ENCODE measurements at regions not wholly inside any gene's neighbourhood (a gene's known extent, or its start where the extent isn't known, plus 50 kb on each side); places are given as distances from the start of the nearest gene placed in this dataset.

- no peaks in the 10 kb centered on the region for H3K36me3 ChIP-seq (ENCODE audit: control insufficient read depth, insufficient read depth, low read length)
- H3K9me3 ChIP-seq (ENCODE audit: control insufficient read depth, low read length) = no peaks in the 10 kb centered on the region
- H3K4me3 ChIP-seq (ENCODE audit: low read length) = no peak overlapping the region
- H3K27me3 ChIP-seq (ENCODE audit: control insufficient read depth, insufficient read depth, low read length) = no peaks in the 10 kb centered on the region
- no peak overlapping the region for H3K9ac ChIP-seq (ENCODE audit: low read length)
- peaks cover 10% of the 10 kb centered on the region for H3K4me1 ChIP-seq (ENCODE audit: control insufficient read depth, insufficient read depth, low read length)
Measured at GRCh38 chr13:106173891-106174610, 361.4 kb downstream of the EFNB2 start.

DNA sequence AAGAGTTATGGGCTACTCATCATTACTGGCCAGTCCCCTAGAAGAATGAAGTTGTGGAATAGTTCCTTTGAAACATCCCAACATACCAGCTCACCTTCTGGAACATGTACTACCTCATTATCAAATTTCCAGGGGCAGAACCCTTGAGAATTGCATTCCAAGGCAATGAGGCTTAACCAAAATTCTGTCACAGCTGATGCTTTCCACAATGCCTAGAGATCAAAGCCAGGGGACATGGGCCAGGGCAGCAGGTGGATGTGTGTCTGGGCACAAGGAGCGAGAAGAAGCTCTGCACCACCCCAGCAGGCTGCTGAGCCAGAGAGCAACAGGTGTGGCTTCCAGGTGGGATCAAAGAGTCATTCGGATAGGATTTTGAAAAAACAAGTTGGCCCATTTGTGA lies 362.1 kb downstream of the EFNB2 start:
- no peaks in the 10 kb centered on the region for H3K9me3 ChIP-seq (ENCODE audit: control insufficient read depth, low read length)
- no peaks in the 10 kb centered on the region for H3K27me3 ChIP-seq (ENCODE audit: control insufficient read depth, insufficient read depth, low read length)
- H3K36me3 ChIP-seq (ENCODE audit: control insufficient read depth, insufficient read depth, low read length) = no peaks in the 10 kb centered on the region
- no peak overlapping the region for H3K4me3 ChIP-seq (ENCODE audit: low read length)
- H3K4me1 ChIP-seq (ENCODE audit: control insufficient read depth, insufficient read depth, low read length) = peaks cover 10% of the 10 kb centered on the region
- no peak overlapping the region for H3K9ac ChIP-seq (ENCODE audit: low read length)

DNA sequence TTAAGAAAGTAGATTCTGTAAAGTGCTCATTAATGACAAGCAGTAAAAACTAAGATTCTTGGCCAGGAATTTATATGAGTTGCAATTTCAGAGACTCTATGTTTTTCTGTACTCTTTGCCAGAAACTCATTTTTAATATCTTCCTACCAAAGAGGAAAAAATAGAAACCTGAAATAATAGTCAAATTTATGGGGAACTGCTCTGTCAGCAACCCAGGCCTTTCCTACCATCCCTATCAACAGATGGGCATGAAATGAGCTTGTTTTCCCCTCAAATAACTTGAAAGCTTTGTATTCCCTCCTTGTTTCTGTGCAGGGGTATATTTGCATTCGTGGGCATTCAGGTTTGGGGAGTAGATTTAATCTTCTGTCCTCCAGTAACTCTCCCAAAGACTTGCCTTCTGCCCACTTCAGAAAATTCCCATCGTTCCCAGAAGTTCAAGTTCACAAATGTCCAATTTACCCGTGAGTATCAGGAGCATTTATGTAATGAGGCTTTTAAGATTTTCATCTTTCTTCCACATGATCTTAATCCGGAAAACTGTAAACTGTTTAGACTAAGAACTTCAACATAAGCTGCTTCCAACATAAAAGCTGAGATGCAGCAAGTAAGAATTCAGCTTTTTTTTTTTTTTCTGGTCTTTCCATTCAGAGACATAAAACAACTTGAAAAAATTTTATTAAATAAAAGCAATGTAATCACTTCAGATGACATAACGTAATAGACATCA lies 363.1 kb downstream of the EFNB2 start:
- Histone ChIP-seq H3K27me3 (ENCODE audit: control insufficient read depth, insufficient read depth, low read length) (no peaks in the 10 kb centered on the region), H3K9ac (ENCODE audit: low read length) (no peak overlapping the region), H3K9me3 (ENCODE audit: control insufficient read depth, low read length) (no peaks in the 10 kb centered on the region), H3K4me1 (ENCODE audit: control insufficient read depth, insufficient read depth, low read length) (peaks cover 8% of the 10 kb centered on the region), H3K4me3 (ENCODE audit: low read length) (no peak overlapping the region), H3K36me3 (ENCODE audit: control insufficient read depth, insufficient read depth, low read length) (no peaks in the 10 kb centered on the region)

- Histone ChIP-seq H3K36me3 (ENCODE audit: control insufficient read depth, insufficient read depth, low read length) (no peaks in the 10 kb centered on the region), H3K4me3 (ENCODE audit: low read length) (no peak overlapping the region), H3K9me3 (ENCODE audit: control insufficient read depth, low read length) (no peaks in the 10 kb centered on the region), H3K9ac (ENCODE audit: low read length) (no peak overlapping the region), H3K4me1 (ENCODE audit: control insufficient read depth, insufficient read depth, low read length) (no peaks in the 10 kb centered on the region), H3K27me3 (ENCODE audit: control insufficient read depth, insufficient read depth, low read length) (no peaks in the 10 kb centered on the region)
Measured at GRCh38 chr13:106163426-106163825, 372.0 kb downstream of the EFNB2 start.

DNA sequence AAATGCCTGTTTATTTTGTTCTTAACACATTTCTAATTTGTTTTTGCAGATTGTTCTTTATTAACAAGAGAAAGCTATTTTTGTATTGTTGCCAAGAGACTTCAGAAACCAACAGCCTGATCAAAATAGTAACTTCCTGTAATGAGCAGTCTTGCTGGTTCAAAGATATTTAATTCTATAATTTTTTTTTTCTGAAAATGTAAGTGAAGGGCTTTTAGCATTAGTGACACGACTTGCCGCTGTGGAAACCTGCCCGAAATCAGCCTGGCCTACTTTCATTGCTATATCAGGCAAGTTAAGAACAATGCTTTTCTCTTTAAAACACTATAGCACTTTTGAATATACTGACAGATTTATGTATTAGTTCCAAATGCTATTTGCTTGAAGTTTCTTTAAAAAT lies 374.3 kb downstream of the EFNB2 start:
- peaks cover 6% of the 10 kb centered on the region for H3K4me1 ChIP-seq (ENCODE audit: control insufficient read depth, insufficient read depth, low read length)
- H3K36me3 ChIP-seq (ENCODE audit: control insufficient read depth, insufficient read depth, low read length) = no peaks in the 10 kb centered on the region
- no peaks in the 10 kb centered on the region for H3K9me3 ChIP-seq (ENCODE audit: control insufficient read depth, low read length)
- no peaks in the 10 kb centered on the region for H3K27me3 ChIP-seq (ENCODE audit: control insufficient read depth, insufficient read depth, low read length)
- H3K9ac ChIP-seq (ENCODE audit: low read length) = no peak overlapping the region
- no peak overlapping the region for H3K4me3 ChIP-seq (ENCODE audit: low read length)

- H3K9ac ChIP-seq (ENCODE audit: low read length) = no peak overlapping the region
- H3K4me1 ChIP-seq (ENCODE audit: control insufficient read depth, insufficient read depth, low read length) = peaks cover 6% of the 10 kb centered on the region
- H3K9me3 ChIP-seq (ENCODE audit: control insufficient read depth, low read length) = no peaks in the 10 kb centered on the region
- no peaks in the 10 kb centered on the region for H3K27me3 ChIP-seq (ENCODE audit: control insufficient read depth, insufficient read depth, low read length)
- no peaks in the 10 kb centered on the region for H3K36me3 ChIP-seq (ENCODE audit: control insufficient read depth, insufficient read depth, low read length)
- H3K4me3 ChIP-seq (ENCODE audit: low read length) = no peak overlapping the region
Measured at GRCh38 chr13:106159295-106160195, 375.9 kb downstream of the EFNB2 start.

- Histone ChIP-seq H3K4me1 (ENCODE audit: control insufficient read depth, insufficient read depth, low read length) (peaks cover 13% of the 10 kb centered on the region), H3K9ac (ENCODE audit: low read length) (no peak overlapping the region), H3K4me3 (ENCODE audit: low read length) (no peak overlapping the region), H3K27me3 (ENCODE audit: control insufficient read depth, insufficient read depth, low read length) (no peaks in the 10 kb centered on the region), H3K9me3 (ENCODE audit: control insufficient read depth, low read length) (no peaks in the 10 kb centered on the region), H3K36me3 (ENCODE audit: control insufficient read depth, insufficient read depth, low read length) (no peaks in the 10 kb centered on the region)
Measured at GRCh38 chr13:106156468-106156867, 379.0 kb downstream of the EFNB2 start.

GRCh38 chr13:106155411-106155810 lies 380.1 kb downstream of the EFNB2 start:
- Histone ChIP-seq H3K36me3 (ENCODE audit: control insufficient read depth, insufficient read depth, low read length) (no peaks in the 10 kb centered on the region), H3K9me3 (ENCODE audit: control insufficient read depth, low read length) (no peaks in the 10 kb centered on the region), H3K27me3 (ENCODE audit: control insufficient read depth, insufficient read depth, low read length) (no peaks in the 10 kb centered on the region), H3K4me1 (ENCODE audit: control insufficient read depth, insufficient read depth, low read length) (peaks cover 21% of the 10 kb centered on the region), H3K4me3 (ENCODE audit: low read length) (no peak overlapping the region), H3K9ac (ENCODE audit: low read length) (no peak overlapping the region)

DNA sequence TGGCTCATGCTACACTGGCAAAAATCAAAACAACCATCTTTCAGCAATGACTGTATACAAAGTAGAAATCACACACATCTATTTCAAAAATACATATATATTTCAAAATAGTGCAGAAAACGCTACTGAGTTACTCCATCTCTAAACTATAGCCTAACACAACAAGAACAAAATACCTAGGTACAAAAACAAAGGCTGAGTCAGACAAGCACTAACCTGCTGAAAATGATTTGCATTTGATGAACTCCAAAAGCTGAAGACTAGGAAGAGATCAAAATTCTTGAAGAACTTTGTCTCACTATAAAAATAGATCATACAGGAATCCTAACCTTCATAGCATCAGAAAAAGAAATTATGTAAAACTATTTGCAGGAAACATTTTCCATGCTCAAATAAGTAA lies 381.6 kb downstream of the EFNB2 start:
- Histone ChIP-seq H3K9me3 (ENCODE audit: control insufficient read depth, low read length) (no peaks in the 10 kb centered on the region), H3K27me3 (ENCODE audit: control insufficient read depth, insufficient read depth, low read length) (no peaks in the 10 kb centered on the region), H3K9ac (ENCODE audit: low read length) (no peak overlapping the region), H3K36me3 (ENCODE audit: control insufficient read depth, insufficient read depth, low read length) (no peaks in the 10 kb centered on the region), H3K4me3 (ENCODE audit: low read length) (no peak overlapping the region), H3K4me1 (ENCODE audit: control insufficient read depth, insufficient read depth, low read length) (peaks cover 21% of the 10 kb centered on the region)

DNA sequence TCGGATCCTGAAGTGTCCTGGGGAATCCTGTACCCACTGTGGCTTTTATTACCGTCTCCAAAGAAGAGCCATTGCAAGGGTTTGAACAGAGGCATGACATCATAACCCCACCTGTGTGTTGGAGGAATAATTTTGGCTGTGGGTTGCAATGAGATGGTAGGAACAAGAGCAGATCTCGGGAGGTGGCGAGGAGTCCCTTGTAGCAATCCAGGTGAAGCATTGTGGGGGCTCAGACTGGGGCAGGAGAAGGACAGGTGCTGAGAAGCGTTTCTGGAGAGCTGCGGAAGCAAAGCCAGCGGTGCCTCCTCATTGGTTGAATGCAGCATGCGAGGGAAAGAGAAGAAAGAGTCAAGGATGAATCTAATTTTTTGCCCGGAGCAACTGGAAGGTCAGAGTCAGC lies 382.4 kb downstream of the EFNB2 start:
- H3K27me3 ChIP-seq (ENCODE audit: control insufficient read depth, insufficient read depth, low read length) = no peaks in the 10 kb centered on the region
- H3K4me1 ChIP-seq (ENCODE audit: control insufficient read depth, insufficient read depth, low read length) = peaks cover 21% of the 10 kb centered on the region
- H3K4me3 ChIP-seq (ENCODE audit: low read length) = no peak overlapping the region
- H3K9ac ChIP-seq (ENCODE audit: low read length) = no peak overlapping the region
- H3K9me3 ChIP-seq (ENCODE audit: control insufficient read depth, low read length) = no peaks in the 10 kb centered on the region
- H3K36me3 ChIP-seq (ENCODE audit: control insufficient read depth, insufficient read depth, low read length) = no peaks in the 10 kb centered on the region

DNA sequence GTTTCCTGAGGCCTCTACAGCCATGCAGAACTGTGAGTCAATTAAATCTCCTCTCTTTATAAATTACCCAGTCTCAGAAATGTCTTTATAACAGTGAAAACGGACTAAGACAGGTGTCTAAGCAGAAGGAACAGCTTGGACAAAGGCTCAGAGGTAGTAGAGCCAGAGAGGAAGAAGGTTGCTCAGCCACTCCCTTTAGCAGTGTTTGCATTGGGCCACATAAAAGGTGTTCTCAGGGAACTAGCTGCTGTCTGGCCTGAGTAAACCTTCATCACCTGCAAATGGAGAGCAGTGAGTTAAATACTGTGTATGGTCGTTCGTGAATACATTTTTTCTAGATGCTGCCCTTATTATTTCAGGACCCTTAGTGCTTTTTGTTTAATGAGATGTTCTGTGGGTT lies 383.4 kb downstream of the EFNB2 start:
- Histone ChIP-seq H3K9ac (ENCODE audit: low read length) (no peak overlapping the region), H3K9me3 (ENCODE audit: control insufficient read depth, low read length) (no peaks in the 10 kb centered on the region), H3K4me3 (ENCODE audit: low read length) (no peak overlapping the region), H3K27me3 (ENCODE audit: control insufficient read depth, insufficient read depth, low read length) (no peaks in the 10 kb centered on the region), H3K4me1 (ENCODE audit: control insufficient read depth, insufficient read depth, low read length) (peaks cover 23% of the 10 kb centered on the region), H3K36me3 (ENCODE audit: control insufficient read depth, insufficient read depth, low read length) (no peaks in the 10 kb centered on the region)
